ENCODE measurements at regions not wholly inside any gene's neighbourhood (a gene's known extent, or its start where the extent isn't known, plus 50 kb on each side); places are given as distances from the start of the nearest gene placed in this dataset.

GRCh38 chr10:8993864-8994263 lies 939.4 kb downstream of the GATA3 start:
- no peak overlapping the region for H3K4me3 ChIP-seq (replicated peaks in 1 of 2; ENCODE audit: low read depth in 2 of 2, low read length in 2 of 2)
- no peak for TF ChIP-seq CTCF (IDR thresholded peaks at IDR 0.05; ENCODE audit: low read depth, low read length)

GRCh38 chr10:8998751-8999150 lies 944.3 kb downstream of the GATA3 start:
- TF ChIP-seq CTCF (IDR thresholded peaks at IDR 0.05; ENCODE audit: low read depth, low read length), result no peak
- H3K4me3 ChIP-seq (replicated peaks in 1 of 2; ENCODE audit: low read depth in 2 of 2, low read length in 2 of 2), result no peak overlapping the region
- DNase-seq (ENCODE audit: low read depth in 2 of 2), result no peak

More at GRCh38 chr10:8993864-8994263, 939.4 kb downstream of the GATA3 start:
- DNase-seq (ENCODE audit: low read depth in 2 of 2), result no peak

- no peak overlapping the region for H3K4me3 ChIP-seq (replicated peaks in 1 of 2; ENCODE audit: low read depth in 2 of 2, low read length in 2 of 2)
- TF ChIP-seq CTCF (IDR thresholded peaks at IDR 0.05; ENCODE audit: low read depth, low read length), result no peak
- DNase-seq (ENCODE audit: low read depth in 2 of 2), result no peak
These were observed 948.6 kb downstream of the GATA3 start for GRCh38 chr10:9003122-9003521.

- no peak for DNase-seq (ENCODE audit: low read depth in 2 of 2)
- H3K4me3 ChIP-seq (replicated peaks in 1 of 2; ENCODE audit: low read depth in 2 of 2, low read length in 2 of 2), result no peak overlapping the region
- no peak for TF ChIP-seq CTCF (IDR thresholded peaks at IDR 0.05; ENCODE audit: low read depth, low read length)
These were observed 950.2 kb downstream of the GATA3 start for GRCh38 chr10:9004736-9005135.

GRCh38 chr10:9009505-9009904 lies 955.0 kb downstream of the GATA3 start:
- peak in 1 of 2 donors; percentile 9 for DNase-seq (ENCODE audit: low read depth in 2 of 2)
- no peak for TF ChIP-seq CTCF (IDR thresholded peaks at IDR 0.05; ENCODE audit: low read depth, low read length)
- no peak overlapping the region for H3K4me3 ChIP-seq (replicated peaks in 1 of 2; ENCODE audit: low read depth in 2 of 2, low read length in 2 of 2)

GRCh38 chr10:9010093-9010492 lies 955.6 kb downstream of the GATA3 start:
- no peak for DNase-seq (ENCODE audit: low read depth in 2 of 2)

More at GRCh38 chr10:9010093-9010492, 955.6 kb downstream of the GATA3 start:
- TF ChIP-seq CTCF (IDR thresholded peaks at IDR 0.05; ENCODE audit: low read depth, low read length), result no peak
- H3K4me3 ChIP-seq (replicated peaks in 1 of 2; ENCODE audit: low read depth in 2 of 2, low read length in 2 of 2), result no peak overlapping the region
